Spleen (tissue), 11 donors: ENCODE measurements at regions not wholly inside any gene's neighbourhood (a gene's known extent, or its start where the extent isn't known, plus 50 kb on each side); places are given as distances from the start of the nearest gene placed in this dataset.

ENCODE experiments used
- DNase-seq: peaks from one replicate; pipeline ENCODE4 v3.0.0-alpha.2; 2020
- H3K27ac ChIP-seq, 8 donors: fragments of 200-600 bp; sonication (generic) in 7 of 8; 1 replicate in 4 of 8; 2 replicates in 4 of 8; pipeline versions ENCODE4 v1.5.0 to v1.8.0; 2016 to 2021; ENCODE audit warnings: inconsistent platforms in 4 of 8, mild to moderate bottlenecking in 4 of 8, moderate library complexity in 1 of 8
- H3K27me3 ChIP-seq, 7 donors: fragments of 200-600 bp; sonication (generic) in 6 of 7; replicated peaks in 1 of 7; 1 replicate in 4 of 7; 2 replicates in 3 of 7; pipeline versions ENCODE4 v1.5.0 to v1.8.0; 2016 to 2021; ENCODE audit warnings: inconsistent platforms in 3 of 7, mild to moderate bottlenecking in 1 of 7
- H3K36me3 ChIP-seq, 6 donors: fragments of 200-600 bp; sonication (generic) in 5 of 6; 1 replicate in 4 of 6; 2 replicates in 2 of 6; pipeline versions ENCODE4 v1.5.0 to v1.8.0; 2016 to 2021; ENCODE audit warnings: inconsistent platforms in 2 of 6
- H3K4me1 ChIP-seq, 6 donors: fragments of 200-600 bp; sonication (generic) in 5 of 6; 1 replicate in 3 of 6; 2 replicates in 3 of 6; pipeline versions ENCODE4 v1.5.0 to v1.8.0; 2016 to 2021; ENCODE audit warnings: inconsistent platforms in 3 of 6
- H3K4me3 ChIP-seq, 8 donors: fragments of 200-600 bp; sonication (generic) in 7 of 8; 1 replicate in 4 of 8; 2 replicates in 4 of 8; pipeline versions ENCODE4 v1.5.0 to v1.8.0; 2016 to 2021; ENCODE audit warnings: inconsistent platforms in 4 of 8, mild to moderate bottlenecking in 4 of 8, moderate library complexity in 2 of 8
- H3K9me3 ChIP-seq, 8 donors: fragments of 200-600 bp; sonication (generic) in 7 of 8; 1 replicate in 4 of 8; 2 replicates in 4 of 8; pipeline versions ENCODE4 v1.5.0 to v1.8.0; 2016 to 2021; ENCODE audit warnings: inconsistent platforms in 4 of 8
- POLR2A ChIP-seq, 3 donors: fragments of 450-650 bp; IDR thresholded peaks; one replicate each; pipeline ENCODE4 v1.5.1; 2017; ENCODE audit warnings: antibody characterized with exemption in 3 of 3, mild to moderate bottlenecking in 1 of 3
- POLR2AphosphoS5 ChIP-seq, 3 donors: sonication (generic); formaldehyde crosslinking; IDR thresholded peaks; one replicate each; pipeline ENCODE4 v1.5.1; 2017; ENCODE audit warnings: antibody characterized with exemption in 3 of 3
- WGBS, 5 donors: extraction: QIAGEN DNeasy Blood & Tissue Kit in 3 of 5; methylation state at CpG; one replicate each; pipeline versions ENCODE4 v1.1.5 to v1.1.7; 2013 to 2018; 5-methylcytosine and 5-hydroxymethylcytosine counted together
- intact Hi-C: fragments of 100-400 bp; cut with DNase I; formaldehyde crosslinking; loops from one replicate; pipeline ENCODE4 v1.15.0; 2023; ENCODE audit warnings: low total_unique reads
- TF ChIP-seq, protein P1 (sequence below), 11 experiments: fragments of 200-600 bp in 7 of 11; fragments of 450-650 bp in 4 of 11; sonication (generic) in 4 of 11; IDR thresholded peaks in 8 of 11; conservative IDR thresholded peaks in 3 of 11; 1 replicate in 7 of 11; 2 replicates in 4 of 11; pipeline versions ENCODE4 v1.4.0 to v1.8.0; 2016 to 2021; ENCODE audit warnings: antibody characterized with exemption in 11 of 11, inconsistent platforms in 4 of 11, mild to moderate bottlenecking in 1 of 11
- donor health status: healthy with polysubstance abuse.
- donor health status: DM: no; HTN: no; CAD: no; lungs with moderate emphysema.
- donor health status: DM: no; HTN: no; CAD: no.
- donor health status: Bipolar disorder and iron deficiency.
- donor health status: healthy.
- donor health status: DM: no; HTN: no; CAD: no.
- donor health status: DM: yes; HTN: yes; CAD: no.

DNA sequence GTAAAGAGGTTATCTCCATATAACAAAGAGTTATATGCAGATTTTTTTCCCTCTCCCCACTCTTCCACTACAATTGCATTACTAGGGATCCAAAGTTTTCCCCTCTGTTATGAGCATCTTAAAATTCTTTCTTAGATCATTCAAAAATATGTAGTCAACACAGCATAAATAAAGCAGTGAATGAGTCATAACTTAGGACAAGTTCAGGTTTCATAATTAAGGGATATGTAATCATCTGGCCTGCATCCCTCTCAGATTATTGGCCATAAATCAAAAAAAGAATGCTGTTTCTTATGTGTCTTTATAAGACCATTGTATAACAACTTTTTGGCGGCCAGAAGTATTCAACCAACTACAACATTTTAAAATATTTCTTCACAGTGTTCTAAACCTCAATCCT, 1526.1 kb downstream of the KCNT2 start:
- TF ChIP-seq POLR2A (IDR thresholded peaks at IDR 0.05) (no peak), POLR2AphosphoS5 (IDR thresholded peaks at IDR 0.05) (no peak)
- TF ChIP-seq, protein P1, sequence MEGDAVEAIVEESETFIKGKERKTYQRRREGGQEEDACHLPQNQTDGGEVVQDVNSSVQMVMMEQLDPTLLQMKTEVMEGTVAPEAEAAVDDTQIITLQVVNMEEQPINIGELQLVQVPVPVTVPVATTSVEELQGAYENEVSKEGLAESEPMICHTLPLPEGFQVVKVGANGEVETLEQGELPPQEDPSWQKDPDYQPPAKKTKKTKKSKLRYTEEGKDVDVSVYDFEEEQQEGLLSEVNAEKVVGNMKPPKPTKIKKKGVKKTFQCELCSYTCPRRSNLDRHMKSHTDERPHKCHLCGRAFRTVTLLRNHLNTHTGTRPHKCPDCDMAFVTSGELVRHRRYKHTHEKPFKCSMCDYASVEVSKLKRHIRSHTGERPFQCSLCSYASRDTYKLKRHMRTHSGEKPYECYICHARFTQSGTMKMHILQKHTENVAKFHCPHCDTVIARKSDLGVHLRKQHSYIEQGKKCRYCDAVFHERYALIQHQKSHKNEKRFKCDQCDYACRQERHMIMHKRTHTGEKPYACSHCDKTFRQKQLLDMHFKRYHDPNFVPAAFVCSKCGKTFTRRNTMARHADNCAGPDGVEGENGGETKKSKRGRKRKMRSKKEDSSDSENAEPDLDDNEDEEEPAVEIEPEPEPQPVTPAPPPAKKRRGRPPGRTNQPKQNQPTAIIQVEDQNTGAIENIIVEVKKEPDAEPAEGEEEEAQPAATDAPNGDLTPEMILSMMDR (IDR thresholded peaks at IDR 0.05 in 8 of 11, conservative IDR thresholded peaks at IDR 0.05 in 3 of 11) = no peak
- Histone ChIP-seq H3K36me3 (no peaks in the 10 kb centered on the region), H3K4me1 (no peaks in the 10 kb centered on the region), H3K9me3 (no peaks in the 10 kb centered on the region), H3K27me3 (no peaks in the 10 kb centered on the region), H3K4me3 (no peak overlapping the region), H3K27ac (no peak overlapping the region)
- WGBS, 5 donors = 69 to 90% (median 74%) methylated on average over 1 of the region's 1 CpG
- DNase-seq = no peak
- intact Hi-C loops = no loop called here

DNA sequence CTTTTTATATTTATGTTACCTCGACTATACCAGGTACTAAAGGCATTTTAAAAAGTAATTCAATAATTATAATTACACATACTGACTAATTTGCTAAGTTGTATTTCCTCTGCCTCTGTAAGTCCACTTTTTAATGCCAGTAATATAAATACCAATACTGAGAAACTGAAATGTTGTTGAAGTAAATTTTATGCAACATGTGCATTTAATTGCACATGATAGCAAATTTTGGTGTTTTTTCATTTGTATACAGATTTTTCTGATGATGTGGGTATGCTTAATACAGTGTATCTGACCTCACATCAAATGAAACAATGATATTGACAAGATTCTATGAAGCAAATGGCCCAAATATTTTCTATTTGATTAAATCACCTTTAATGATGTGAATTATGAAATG, 1531.6 kb downstream of the KCNT2 start:
- Histone ChIP-seq H3K27me3 (no peaks in the 10 kb centered on the region), H3K27ac (no peak overlapping the region), H3K36me3 (no peaks in the 10 kb centered on the region), H3K4me1 (no peaks in the 10 kb centered on the region), H3K9me3 (no peaks in the 10 kb centered on the region), H3K4me3 (no peak overlapping the region)
- WGBS, 5 donors = 53 to 76% (median 66%) methylated on average over 1 of the region's 1 CpG
- intact Hi-C loops = no loop called here
- DNase-seq = no peak
- TF ChIP-seq, protein P1 (IDR thresholded peaks at IDR 0.05 in 8 of 11, conservative IDR thresholded peaks at IDR 0.05 in 3 of 11) = no peak
- TF ChIP-seq POLR2A (IDR thresholded peaks at IDR 0.05) (no peak), POLR2AphosphoS5 (IDR thresholded peaks at IDR 0.05) (no peak)

DNA sequence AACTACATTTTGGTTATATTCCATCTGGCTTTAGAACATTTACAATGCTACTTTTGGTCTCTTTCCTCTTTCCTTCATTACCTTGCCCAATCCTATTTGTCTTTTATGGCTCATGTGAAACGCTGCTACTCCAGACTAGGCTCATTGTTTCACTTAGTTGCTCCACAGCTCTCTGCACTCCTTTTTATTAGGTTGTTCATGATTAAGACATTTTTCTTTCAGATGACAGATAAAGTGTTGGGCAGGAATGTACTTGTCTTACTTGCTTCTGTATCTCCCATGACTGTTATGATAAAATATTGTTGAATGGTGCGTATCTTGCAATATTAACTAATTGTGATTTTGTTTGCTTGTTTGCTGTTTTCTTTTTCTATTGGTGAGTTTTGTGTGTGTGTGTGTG, 1532.3 kb downstream of the KCNT2 start:
- Histone ChIP-seq H3K4me1 (no peaks in the 10 kb centered on the region), H3K36me3 (no peaks in the 10 kb centered on the region), H3K4me3 (no peak overlapping the region), H3K9me3 (no peaks in the 10 kb centered on the region), H3K27ac (no peak overlapping the region), H3K27me3 (no peaks in the 10 kb centered on the region)
- no peak for DNase-seq
- intact Hi-C loops = no loop called here
- 82 to 95% (median 85%) methylated on average over 2 of the region's 2 CpGs for WGBS, 5 donors
- TF ChIP-seq, protein P1 (IDR thresholded peaks at IDR 0.05 in 8 of 11, conservative IDR thresholded peaks at IDR 0.05 in 3 of 11) = no peak

DNA sequence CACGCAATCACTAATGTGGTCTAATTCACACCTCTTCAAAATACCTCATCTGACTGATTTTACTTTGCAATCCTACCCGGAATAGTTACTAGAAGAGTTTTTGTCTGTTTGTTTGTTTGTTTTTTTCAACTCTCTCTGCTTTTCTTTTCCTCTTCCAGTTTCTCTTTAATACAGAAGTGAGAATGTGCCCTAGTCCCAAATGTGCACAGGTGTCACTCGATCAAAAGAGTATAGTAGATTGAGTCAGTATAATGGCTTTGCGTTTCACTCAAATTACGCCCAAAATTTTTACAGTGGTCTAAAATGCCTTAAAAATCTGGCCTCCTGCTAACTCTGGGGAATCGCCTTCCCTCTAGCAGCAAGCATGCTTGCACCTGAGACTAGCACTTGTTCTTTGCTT, 1536.8 kb downstream of the KCNT2 start:
- no peaks in the 10 kb centered on the region for H3K36me3 ChIP-seq
- no peaks in the 10 kb centered on the region for H3K27me3 ChIP-seq
- DNase-seq = no peak
- intact Hi-C loops = no loop called here
- TF ChIP-seq, protein P1 (IDR thresholded peaks at IDR 0.05 in 8 of 11, conservative IDR thresholded peaks at IDR 0.05 in 3 of 11) = no peak
- TF ChIP-seq POLR2AphosphoS5 (IDR thresholded peaks at IDR 0.05) = no peak
- no peak for TF ChIP-seq POLR2A (IDR thresholded peaks at IDR 0.05)
- 78 to 89% (median 81%) methylated on average over 6 of the region's 6 CpGs for WGBS, 5 donors
- H3K4me1 ChIP-seq = no peaks in the 10 kb centered on the region
- H3K4me3 ChIP-seq = no peak overlapping the region
- H3K27ac ChIP-seq = no peak overlapping the region
- H3K9me3 ChIP-seq = no peaks in the 10 kb centered on the region
